K562 (cell line): ENCODE measurements at regions not wholly inside any gene's neighbourhood (a gene's known extent, or its start where the extent isn't known, plus 50 kb on each side); places are given as distances from the start of the nearest gene placed in this dataset.

Experiments
- BHLHE40 ChIP-seq: IDR thresholded peaks from 2 replicates; pipeline ENCODE4 v1.6.1; 2011; ENCODE audit warnings: low read length, improper control_type of control experiment
- CAMTA2 ChIP-seq: fragments of 250-450 bp; sonication (Bioruptor Pico); conservative IDR thresholded peaks from 2 replicates; pipeline ENCODE4 v1.5.1; 2022
- HNRNPLL ChIP-seq: fragments of 200-400 bp; formaldehyde crosslinking; IDR thresholded peaks from 2 replicates; pipeline ENCODE4 v1.6.1; 2017; ENCODE audit warnings: low read length, low read depth, mild to moderate bottlenecking; ENCODE audit not compliant: poor library complexity, severe bottlenecking
- JUND ChIP-seq, 2 experiments: IDR thresholded peaks; 2 replicates in 1 of 2; 3 replicates in 1 of 2; pipeline ENCODE4 v1.6.1; 2011; ENCODE audit warnings: borderline replicate concordance in 2 of 2, low read depth in 2 of 2, low read length in 2 of 2, improper control_type of control experiment in 1 of 2, missing biosample characterization in 1 of 2, missing genetic modification characterization in 1 of 2, missing genetic modification reagents in 1 of 2
- MIER1 ChIP-seq: fragments of 450-650 bp; IDR thresholded peaks from 2 replicates; pipeline ENCODE4 v1.6.1; 2016; ENCODE audit warnings: antibody characterized with exemption, mild to moderate bottlenecking, low read depth
- NR3C1 ChIP-seq: sonication (generic); formaldehyde crosslinking; IDR thresholded peaks from 2 replicates; pipeline ENCODE4 v1.8.1; 2022; ENCODE audit warnings: missing genetic modification reagents
- PHB2 ChIP-seq: fragments of 450-650 bp; IDR thresholded peaks from 2 replicates; pipeline ENCODE4 v1.6.1; 2017; ENCODE audit warnings: low read depth
- SMAD3 ChIP-seq: fragments of 450-650 bp; formaldehyde crosslinking; conservative IDR thresholded peaks from 2 replicates; pipeline ENCODE4 v1.4.0; 2020; ENCODE audit warnings: mild to moderate bottlenecking
- ZKSCAN8 ChIP-seq: fragments of 200-800 bp; sonication (Bioruptor generic); IDR thresholded peaks from 2 replicates; pipeline ENCODE4 v1.6.1; 2016; ENCODE audit warnings: missing genetic modification characterization, missing compliant biosample characterization
- ZNF212 ChIP-seq: fragments of 450-650 bp; formaldehyde crosslinking; IDR thresholded peaks from 2 replicates; pipeline ENCODE4 v1.4.0; 2020; ENCODE audit warnings: mild to moderate bottlenecking
- ZNF696 ChIP-seq: fragments of 250-450 bp; sonication (Bioruptor Pico); conservative IDR thresholded peaks from 2 replicates; pipeline ENCODE4 v1.4.0; 2020; ENCODE audit warnings: mild to moderate bottlenecking, moderate library complexity
- TF ChIP-seq, protein P1 (sequence below): fragments of 450-650 bp; IDR thresholded peaks from 2 replicates; pipeline ENCODE4 v1.6.1; 2016; ENCODE audit warnings: mild to moderate bottlenecking

DNA sequence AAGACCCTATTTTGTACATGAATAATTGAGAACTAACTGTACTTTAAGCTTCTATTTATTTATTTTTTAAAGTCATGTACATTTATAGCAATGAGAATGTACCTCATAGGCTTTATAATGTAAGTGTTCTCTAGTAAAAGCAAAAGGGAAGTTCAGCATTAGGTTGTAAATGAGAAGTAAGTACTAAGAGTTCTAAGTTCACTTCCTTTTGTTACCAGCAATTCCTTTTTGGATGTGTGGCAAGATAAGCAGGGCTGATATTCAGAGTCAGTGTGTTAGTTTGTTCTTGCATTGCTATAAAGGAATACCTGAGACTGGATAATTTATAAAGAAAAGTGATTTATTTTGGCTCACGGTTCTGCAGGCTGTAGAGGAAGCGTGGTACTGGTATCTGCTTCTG lies 54.0 kb upstream of the CCN2 start (continued):
- TF ChIP-seq, protein P1, sequence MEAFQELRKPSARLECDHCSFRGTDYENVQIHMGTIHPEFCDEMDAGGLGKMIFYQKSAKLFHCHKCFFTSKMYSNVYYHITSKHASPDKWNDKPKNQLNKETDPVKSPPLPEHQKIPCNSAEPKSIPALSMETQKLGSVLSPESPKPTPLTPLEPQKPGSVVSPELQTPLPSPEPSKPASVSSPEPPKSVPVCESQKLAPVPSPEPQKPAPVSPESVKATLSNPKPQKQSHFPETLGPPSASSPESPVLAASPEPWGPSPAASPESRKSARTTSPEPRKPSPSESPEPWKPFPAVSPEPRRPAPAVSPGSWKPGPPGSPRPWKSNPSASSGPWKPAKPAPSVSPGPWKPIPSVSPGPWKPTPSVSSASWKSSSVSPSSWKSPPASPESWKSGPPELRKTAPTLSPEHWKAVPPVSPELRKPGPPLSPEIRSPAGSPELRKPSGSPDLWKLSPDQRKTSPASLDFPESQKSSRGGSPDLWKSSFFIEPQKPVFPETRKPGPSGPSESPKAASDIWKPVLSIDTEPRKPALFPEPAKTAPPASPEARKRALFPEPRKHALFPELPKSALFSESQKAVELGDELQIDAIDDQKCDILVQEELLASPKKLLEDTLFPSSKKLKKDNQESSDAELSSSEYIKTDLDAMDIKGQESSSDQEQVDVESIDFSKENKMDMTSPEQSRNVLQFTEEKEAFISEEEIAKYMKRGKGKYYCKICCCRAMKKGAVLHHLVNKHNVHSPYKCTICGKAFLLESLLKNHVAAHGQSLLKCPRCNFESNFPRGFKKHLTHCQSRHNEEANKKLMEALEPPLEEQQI: no peak
- TF ChIP-seq SMAD3 (CRISPR knock-in tag): no peak
- TF ChIP-seq ZKSCAN8 (CRISPR knock-in tag): no peak
- no peak for TF ChIP-seq ZNF212
- TF ChIP-seq JUND (IDR thresholded peaks at IDR 0.05; ENCODE audit: borderline replicate concordance, low read depth, low read length): no peak
- TF ChIP-seq JUND (tag; IDR thresholded peaks at IDR 0.05; ENCODE audit: borderline replicate concordance, low read depth, low read length): no peak
- TF ChIP-seq BHLHE40: no peak
- TF ChIP-seq PHB2: no peak
- no peak for TF ChIP-seq ZNF696 (CRISPR knock-in tag)
- no peak for TF ChIP-seq NR3C1
- no peak for TF ChIP-seq MIER1
- TF ChIP-seq HNRNPLL: no peak
- no peak for TF ChIP-seq CAMTA2 (CRISPR knock-in tag)
- TF ChIP-seq, all 486 proteins: peak for 0
